Erythroblast (primary cell): ENCODE measurements at regions not wholly inside any gene's neighbourhood (a gene's known extent, or its start where the extent isn't known, plus 50 kb on each side); places are given as distances from the start of the nearest gene placed in this dataset.

Experiments
- DNase-seq, 2 experiments: peaks; one replicate each; lab custom pipeline; 2025; lab: John Stamatoyannopoulos, UW
- GATA1 ChIP-seq: IDR thresholded peaks from 2 replicates; pipeline ENCODE4 v1.6.1; 2011; ENCODE audit warnings: low read depth, mild to moderate bottlenecking, control low read depth, low read length, moderate library complexity
- POLR2A ChIP-seq: IDR thresholded peaks from 2 replicates; pipeline ENCODE4 v1.6.1; 2011; ENCODE audit warnings: mild to moderate bottlenecking, low read length

DNA sequence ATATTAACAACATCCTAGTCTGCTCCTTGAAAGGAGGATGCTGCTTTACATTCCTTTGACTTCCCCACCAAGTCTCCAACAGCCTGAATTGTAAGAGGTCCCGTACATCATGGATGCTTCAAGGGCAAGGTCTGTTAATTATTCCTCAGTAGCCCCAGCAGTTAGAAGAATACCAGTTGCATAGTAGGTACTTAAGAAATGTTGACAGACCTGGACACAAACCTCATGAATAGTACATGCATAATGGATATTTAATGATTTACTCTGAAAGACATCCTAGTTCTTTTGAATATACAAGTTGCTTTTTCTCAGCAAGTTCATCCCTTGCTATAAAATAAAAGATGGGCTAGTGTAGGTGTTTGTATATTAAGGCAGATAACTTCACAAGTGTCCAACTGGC, 112.1 kb upstream of the DPYD start:
- no peak for DNase-seq
- TF ChIP-seq GATA1 (no peak), POLR2A (no peak)

DNA sequence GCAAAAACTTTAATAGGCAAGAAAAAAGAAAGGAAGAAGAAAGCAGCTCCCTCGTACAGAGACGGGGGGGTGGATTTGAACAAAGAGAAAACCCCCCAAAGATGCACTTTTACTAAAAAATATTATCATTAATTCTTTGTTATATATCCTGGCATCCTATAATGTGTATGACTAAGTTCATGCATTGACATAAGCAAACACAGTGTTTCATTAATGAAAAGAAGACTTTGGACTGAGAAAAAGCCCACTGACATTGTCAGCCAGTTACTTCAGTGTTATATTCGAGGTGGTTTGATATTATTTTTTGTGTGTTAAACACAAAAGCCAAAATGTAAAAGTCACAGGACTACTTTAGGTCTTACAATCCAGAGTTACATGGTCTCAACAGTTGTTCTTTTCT, 110.1 kb upstream of the DPYD start:
- TF ChIP-seq GATA1 (no peak), POLR2A (no peak)
- no peak for DNase-seq

DNA sequence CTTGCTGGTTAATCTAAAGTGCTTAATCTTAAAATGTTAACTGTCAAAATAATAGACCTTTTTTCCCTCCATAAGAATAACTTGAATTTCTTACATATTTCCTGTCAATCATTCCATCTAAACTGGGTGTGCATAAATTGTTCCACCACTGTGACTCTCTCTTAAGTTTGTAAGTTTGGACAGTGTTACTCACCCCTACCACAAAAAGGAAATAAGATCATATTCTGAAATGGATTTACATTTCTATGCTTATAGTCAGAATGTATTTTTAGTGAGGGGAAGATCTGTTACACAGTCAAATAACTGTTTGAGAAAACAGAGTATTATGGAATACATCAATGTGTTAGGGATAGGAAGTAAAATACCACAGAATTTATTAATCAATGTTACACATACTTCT, 109.6 kb upstream of the DPYD start:
- DNase-seq: no peak

GRCh38 chr1:98028800-98029199, 108.0 kb upstream of the DPYD start:
- TF ChIP-seq GATA1 (no peak), POLR2A (no peak)
- no peak for DNase-seq

More for the DNA sequence above, 109.6 kb upstream of the DPYD start:
- no peak for TF ChIP-seq POLR2A
- no peak for TF ChIP-seq GATA1

GRCh38 chr1:98027103-98027705, 106.4 kb upstream of the DPYD start:
- no peak for TF ChIP-seq GATA1
- TF ChIP-seq POLR2A: no peak
- no peak for DNase-seq

GRCh38 chr1:98025858-98026257, 105.0 kb upstream of the DPYD start:
- no peak for DNase-seq
- TF ChIP-seq GATA1: no peak
- TF ChIP-seq POLR2A: no peak

GRCh38 chr1:98021126-98021525, 100.3 kb upstream of the DPYD start:
- DNase-seq: no peak
- TF ChIP-seq POLR2A: no peak
- TF ChIP-seq GATA1: no peak

DNA sequence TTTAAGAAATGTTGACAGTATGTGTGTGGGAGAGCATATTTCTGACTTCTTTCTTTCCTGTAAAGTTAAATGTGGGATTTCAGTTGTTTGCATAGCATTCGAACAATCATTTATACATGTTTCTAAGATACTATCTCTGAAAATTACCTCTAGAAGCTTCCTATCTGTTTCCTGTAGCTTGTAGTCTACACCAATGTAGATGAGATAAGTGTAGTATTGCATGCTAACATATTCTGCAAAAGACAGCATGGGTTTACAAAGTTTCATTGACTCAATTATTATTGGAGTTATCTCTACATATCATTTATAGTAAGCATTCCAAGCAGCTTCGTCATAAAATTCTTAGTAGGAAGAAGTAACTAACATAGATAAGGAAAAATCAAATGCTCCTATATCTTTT, 98.9 kb upstream of the DPYD start:
- DNase-seq: no peak
- TF ChIP-seq GATA1 (no peak), POLR2A (no peak)

- DNase-seq: no peak
- TF ChIP-seq POLR2A (no peak), GATA1 (no peak)
Observed at GRCh38 chr1:98018074-98018473, 97.2 kb upstream of the DPYD start.

DNA sequence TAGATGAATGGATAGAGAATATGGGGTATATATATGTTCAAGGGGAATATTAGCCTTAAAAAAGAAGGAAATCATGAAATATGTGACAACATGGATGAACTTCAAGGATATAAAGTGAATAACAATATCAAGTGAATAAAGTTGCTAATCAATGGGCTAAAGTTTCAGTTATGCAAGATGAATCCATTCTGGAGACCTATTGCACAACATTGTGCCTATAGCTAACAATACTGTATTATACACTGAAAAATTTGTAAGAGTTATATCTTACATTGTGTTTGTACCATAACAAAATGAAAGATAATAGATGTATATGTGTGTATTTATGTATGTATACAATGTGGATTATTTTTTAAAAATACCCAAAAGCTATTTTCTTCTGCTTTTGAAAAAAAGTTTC, 96.3 kb upstream of the DPYD start:
- TF ChIP-seq GATA1 (no peak), POLR2A (no peak)
- no peak for DNase-seq

- TF ChIP-seq POLR2A (no peak), GATA1 (no peak)
- DNase-seq: no peak
Observed at GRCh38 chr1:98008373-98008772, 87.5 kb upstream of the DPYD start.

DNA sequence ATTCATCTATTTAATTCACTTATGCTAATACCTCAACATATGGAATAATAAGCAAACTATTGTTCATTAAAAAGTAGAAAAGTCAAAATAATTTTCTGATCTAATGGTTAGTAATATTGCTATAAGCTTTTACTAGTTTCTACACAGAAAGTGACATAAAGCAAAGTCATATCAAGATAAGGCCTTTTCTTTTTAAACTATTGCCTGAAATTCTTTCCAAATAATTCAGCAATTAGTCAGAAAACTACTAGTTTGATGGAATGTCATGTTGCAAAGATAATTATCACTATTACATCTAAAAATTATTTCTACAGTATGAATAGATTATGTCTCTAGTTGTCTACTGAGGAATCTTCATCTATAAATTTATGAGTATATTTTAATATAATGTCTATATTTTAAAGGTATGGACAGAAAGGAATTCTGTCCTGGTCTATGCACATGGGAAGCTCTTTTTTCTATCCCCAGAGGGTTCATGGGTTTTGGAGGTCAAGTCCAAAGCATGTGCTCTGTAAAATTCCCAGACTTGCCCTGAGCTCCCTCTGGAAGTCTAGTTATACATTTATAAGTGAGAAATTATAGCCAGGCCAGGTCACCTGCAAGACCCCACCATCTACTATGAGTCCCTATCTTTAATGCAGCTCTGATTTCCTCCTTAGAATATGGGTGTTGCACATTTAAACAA, 84.6 kb upstream of the DPYD start:
- DNase-seq: no peak
- no peak for TF ChIP-seq POLR2A
- TF ChIP-seq GATA1: no peak

DNA sequence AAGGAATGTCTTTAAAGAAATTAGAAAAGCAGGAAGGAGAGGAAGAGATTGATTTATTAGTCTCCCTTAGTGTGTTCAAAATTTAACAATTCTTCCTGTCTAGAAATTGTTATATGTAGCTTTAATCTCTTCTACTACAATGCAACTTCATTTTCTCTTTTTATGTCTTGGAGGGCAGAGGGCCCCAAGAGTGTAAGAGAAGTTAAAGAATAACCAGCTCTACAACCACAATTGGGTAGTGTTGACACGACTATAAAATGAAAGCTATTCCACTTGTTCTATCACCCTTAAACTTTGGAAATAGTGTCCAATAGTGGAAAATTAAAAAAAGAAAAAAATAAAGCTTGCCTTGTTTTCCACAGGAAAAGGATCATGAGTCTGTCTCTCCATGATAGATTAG, 82.6 kb upstream of the DPYD start:
- TF ChIP-seq POLR2A: no peak
- TF ChIP-seq GATA1: no peak
- no peak for DNase-seq

DNA sequence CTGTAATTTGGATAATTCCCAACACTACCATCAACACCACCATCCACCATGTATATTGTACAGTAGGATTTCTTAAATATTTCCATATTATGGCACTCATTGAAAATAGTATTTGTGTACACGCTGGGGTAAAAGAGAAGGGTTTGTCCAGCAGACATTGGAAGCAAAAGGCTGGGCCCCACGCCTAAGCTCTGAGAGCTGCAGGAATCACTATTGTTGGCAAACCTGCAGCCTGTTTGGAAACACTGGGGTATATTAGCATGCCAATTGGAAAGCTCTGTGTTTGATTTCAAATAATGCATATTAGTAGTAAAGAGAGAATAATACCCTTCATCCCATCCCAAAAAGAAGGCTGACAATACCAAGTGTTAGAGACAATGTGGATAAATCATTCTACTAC, 81.5 kb upstream of the DPYD start:
- TF ChIP-seq GATA1 (no peak), POLR2A (no peak)
- no peak for DNase-seq

DNA sequence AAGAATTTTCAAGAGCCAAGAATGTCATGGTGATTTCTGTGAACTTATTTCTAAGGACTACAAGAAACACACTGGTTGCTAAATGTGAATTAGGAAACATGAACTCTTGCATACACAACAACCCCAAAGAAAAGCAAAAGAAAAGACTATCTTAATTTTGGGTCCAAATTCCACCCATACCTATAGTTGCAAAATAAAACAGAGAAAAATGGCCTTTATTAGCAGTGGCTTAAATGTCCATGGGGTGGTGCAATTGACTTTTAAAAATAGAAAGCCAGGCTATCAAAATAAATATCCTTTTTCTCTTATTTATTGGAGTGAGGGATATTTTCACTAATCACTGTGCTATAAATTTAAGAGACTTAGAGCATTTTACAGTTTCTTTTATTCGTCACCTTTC, 80.9 kb upstream of the DPYD start:
- no peak for DNase-seq
- TF ChIP-seq POLR2A (no peak), GATA1 (no peak)
